ENCODE measurements at regions not wholly inside any gene's neighbourhood (a gene's known extent, or its start where the extent isn't known, plus 50 kb on each side); places are given as distances from the start of the nearest gene placed in this dataset.
"Not testable (repeated sequence)": the region's sequence is repeated elsewhere in the genome, so short reads cannot be mapped to it uniquely, and the experiment has no call there.

GRCh38 chr15:21261965-21262850 lies 178.1 kb downstream of the POTEB3 start:
- no peak for DNase-seq (ENCODE audit: low read depth)

- DNase-seq (ENCODE audit: low read depth), result no peak
These were observed 178.8 kb downstream of the POTEB3 start for GRCh38 chr15:21261396-21261964.

- no peak for DNase-seq (ENCODE audit: low read depth)
These were observed 179.3 kb downstream of the POTEB3 start for GRCh38 chr15:21260966-21261395.

- DNase-seq (ENCODE audit: low read depth), result not testable (repeated sequence)
These were observed 181.7 kb downstream of the POTEB3 start for GRCh38 chr15:21258635-21259034.

- peak; percentile 10 for DNase-seq (ENCODE audit: low read depth)
These were observed 190.7 kb downstream of the POTEB3 start for GRCh38 chr15:21249508-21250019.
